SK-N-SH (cell line): ENCODE measurements at regions not wholly inside any gene's neighbourhood (a gene's known extent, or its start where the extent isn't known, plus 50 kb on each side); places are given as distances from the start of the nearest gene placed in this dataset.

Experiments
- CTCF ChIA-PET: fragments of 300-600, 350-600 bp; formaldehyde crosslinking; extraction: SDS; loops from one replicate; lab custom pipeline; 2021; lab: Yijun Ruan, JAX
- POLR2A ChIA-PET: fragments of 350-600 bp; sonication (Branson Sonifier 250); formaldehyde crosslinking; extraction: SDS; loops from one replicate; lab custom pipeline; 2020; ENCODE audit warnings: antibody characterized with exemption, inconsistent platforms; lab: Yijun Ruan, JAX
- DNase-seq: peaks from one replicate; pipeline ENCODE4 v3.0.0; 2012
- H2AFZ ChIP-seq: fragments of 200-600 bp; sonication (generic); 2 replicates; pipeline ENCODE4 v1.8.1; 2016; ENCODE audit warnings: antibody characterized with exemption, mild to moderate bottlenecking, low read depth
- H3F3A ChIP-seq: fragments of 200-600 bp; sonication (generic); replicated peaks from 2 replicates; pipeline ENCODE3; 2016; ENCODE audit warnings: antibody characterized with exemption, mild to moderate bottlenecking; ENCODE audit not compliant: insufficient read depth
- H3K27ac ChIP-seq, 2 experiments: fragments of 200-500 bp in 1 of 2; fragments of 200-600 bp in 1 of 2; sonication (Bioruptor generic) in 1 of 2; sonication (generic), shearing (Covaris generic) in 1 of 2; 2 replicates each; pipeline versions ENCODE4 v1.5.1 to v1.6.1; 2014 to 2016; ENCODE audit warnings: low read depth in 2 of 2, inconsistent platforms in 1 of 2, low read length in 1 of 2, mild to moderate bottlenecking in 1 of 2, mixed read lengths in 1 of 2
- H3K27me3 ChIP-seq: fragments of 200-600 bp; sonication (generic), shearing (Covaris generic); 2 replicates; pipeline ENCODE4 v1.6.1; 2016; ENCODE audit warnings: mixed run types; ENCODE audit not compliant: insufficient read depth
- H3K36me3 ChIP-seq, 2 experiments: fragments of 200-500 bp in 1 of 2; fragments of 200-600 bp in 1 of 2; sonication (Bioruptor generic) in 1 of 2; sonication (generic) in 1 of 2; replicated peaks in 1 of 2; 2 replicates each; pipeline versions ENCODE3 to v1.5.1; 2014 to 2016; ENCODE audit warnings: low read length in 1 of 2, mild to moderate bottlenecking in 1 of 2; ENCODE audit not compliant: insufficient read depth in 2 of 2, control insufficient read depth in 1 of 2
- H3K4me1 ChIP-seq, 2 experiments: fragments of 200-500 bp in 1 of 2; fragments of 200-600 bp in 1 of 2; sonication (Bioruptor generic) in 1 of 2; sonication (generic), shearing (Covaris generic) in 1 of 2; 2 replicates each; pipeline versions ENCODE4 v1.5.1 to v1.6.1; 2014 to 2016; ENCODE audit warnings: low read depth in 1 of 2, low read length in 1 of 2, mixed run types in 1 of 2; ENCODE audit not compliant: insufficient read depth in 2 of 2, control insufficient read depth in 1 of 2
- H3K4me2 ChIP-seq: fragments of 200-600 bp; sonication (generic), shearing (Covaris generic); 2 replicates; pipeline ENCODE4 v1.6.1; 2017; ENCODE audit warnings: mixed run types
- H3K4me3 ChIP-seq, 2 experiments: fragments of 200-500 bp in 1 of 2; fragments of 200-600 bp in 1 of 2; sonication (Bioruptor generic) in 1 of 2; sonication (generic), shearing (Covaris generic) in 1 of 2; 2 replicates each; pipeline versions ENCODE4 v1.5.1 to v1.8.1; 2014 to 2016; ENCODE audit warnings: low read depth in 2 of 2, inconsistent platforms in 1 of 2, low read length in 1 of 2, mild to moderate bottlenecking in 1 of 2, mixed read lengths in 1 of 2, moderate library complexity in 1 of 2
- H3K79me2 ChIP-seq: fragments of 200-600 bp; sonication (generic); 2 replicates; pipeline ENCODE4 v1.8.1; 2017; ENCODE audit warnings: mild to moderate bottlenecking; ENCODE audit not compliant: insufficient read depth
- H3K9ac ChIP-seq: fragments of 200-600 bp; sonication (generic); 2 replicates; pipeline ENCODE4 v1.6.1; 2017; ENCODE audit warnings: mixed run types
- H3K9me2 ChIP-seq: fragments of 200-600 bp; sonication (generic); 2 replicates; pipeline ENCODE4 v1.6.1; 2017; ENCODE audit warnings: mixed run types
- H3K9me3 ChIP-seq: fragments of 200-600 bp; sonication (generic); 2 replicates; pipeline ENCODE4 v1.6.1; 2017; ENCODE audit warnings: mixed run types, mild to moderate bottlenecking, moderate library complexity
- H4K20me1 ChIP-seq: fragments of 200-600 bp; sonication (generic); 2 replicates; pipeline ENCODE4 v1.6.1; 2017; ENCODE audit warnings: mild to moderate bottlenecking, mixed run types; ENCODE audit not compliant: insufficient read depth
- CHD2 ChIP-seq: fragments of 150-350 bp; IDR thresholded peaks from 2 replicates; pipeline ENCODE4 v1.6.1; 2018; ENCODE audit warnings: low read length; ENCODE audit not compliant: partially characterized antibody
- ELF1 ChIP-seq: IDR thresholded peaks from 2 replicates; pipeline ENCODE4 v1.4.0; 2012
- EZH2phosphoT487 ChIP-seq: fragments of 200-600 bp; sonication (generic); IDR thresholded peaks from 2 replicates; pipeline ENCODE4 v1.6.1; 2017; ENCODE audit warnings: low read depth, mixed run types, mild to moderate bottlenecking, antibody characterized with exemption, moderate library complexity, borderline replicate concordance
- FOSL2 ChIP-seq: IDR thresholded peaks from 2 replicates; pipeline ENCODE4 v1.4.0; 2012; ENCODE audit warnings: low read depth, mild to moderate bottlenecking, moderate library complexity, borderline replicate concordance
- FOXM1 ChIP-seq: IDR thresholded peaks from 2 replicates; pipeline ENCODE4 v1.4.0; 2012; ENCODE audit warnings: low read depth, mild to moderate bottlenecking
- GABPA ChIP-seq: IDR thresholded peaks from 2 replicates; pipeline ENCODE4 v1.4.0; 2012; ENCODE audit warnings: low read depth, mild to moderate bottlenecking
- GATA2 ChIP-seq: sonication (generic); formaldehyde crosslinking; IDR thresholded peaks from 2 replicates; pipeline ENCODE4 v1.5.0; 2020; ENCODE audit warnings: mild to moderate bottlenecking, missing genetic modification reagents
- MEF2A ChIP-seq: IDR thresholded peaks from 2 replicates; pipeline ENCODE4 v1.4.0; 2012; ENCODE audit warnings: low read depth, borderline replicate concordance
- NFIC ChIP-seq: IDR thresholded peaks from 2 replicates; pipeline ENCODE4 v1.4.0; 2012; ENCODE audit warnings: borderline replicate concordance
- NRF1 ChIP-seq: IDR thresholded peaks from 2 replicates; pipeline ENCODE4 v1.6.1; 2012; ENCODE audit warnings: low read depth, mild to moderate bottlenecking, low read length
- RCOR1 ChIP-seq: fragments of 150-350 bp; IDR thresholded peaks from 2 replicates; pipeline ENCODE4 v1.6.1; 2017; ENCODE audit warnings: antibody characterized with exemption, low read length
- SMC3 ChIP-seq: IDR thresholded peaks from 2 replicates; pipeline ENCODE4 v1.6.1; 2012; ENCODE audit warnings: low read depth, low read length, improper control_type of control experiment
- TAF1 ChIP-seq: IDR thresholded peaks from 2 replicates; pipeline ENCODE4 v1.6.1; 2012; ENCODE audit warnings: low read depth, mild to moderate bottlenecking, low read length, moderate library complexity, borderline replicate concordance
- TEAD4 ChIP-seq: IDR thresholded peaks from 2 replicates; pipeline ENCODE4 v1.4.0; 2012; ENCODE audit warnings: mild to moderate bottlenecking, borderline replicate concordance; ENCODE audit not compliant: insufficient read depth
- USF2 ChIP-seq: fragments of 150-350 bp; IDR thresholded peaks from 2 replicates; pipeline ENCODE4 v1.6.1; 2017; ENCODE audit warnings: antibody characterized with exemption, low read length, low read depth, borderline replicate concordance
- ZBTB33 ChIP-seq: IDR thresholded peaks from 2 replicates; pipeline ENCODE4 v1.4.0; 2012; ENCODE audit warnings: low read depth, borderline replicate concordance
- TF ChIP-seq, protein P1 (sequence below): fragments of 150-350 bp; IDR thresholded peaks from 2 replicates; pipeline ENCODE4 v1.6.1; 2016; ENCODE audit warnings: mild to moderate bottlenecking, low read depth, low read length
- TF ChIP-seq, protein P2 (sequence below): IDR thresholded peaks from 2 replicates; pipeline ENCODE4; 2012

- ChIA-PET POLR2A (no interaction called here), CTCF (interaction anchor here (0.6 to 2.2 kb wide), 3 partner anchors 11 to 14 kb away, joined by 3 to 10 read pairs (median 6); no protein-coding TSS in a partner anchor)
- Histone ChIP-seq H3K4me2 (no peak overlapping the region), H3K36me3 (no peaks in the 10 kb centered on the region), H3K27me3 (no peaks in the 10 kb centered on the region; the same call in 1 of the 2 replicates), H3K9me2 (no peaks in the 10 kb centered on the region), H3K9ac (no peak overlapping the region), H3K9me3 (no peaks in the 10 kb centered on the region), H2AFZ (no peak overlapping the region), H3K79me2 (no peaks in the 10 kb centered on the region), H3K4me1 (peaks cover 3 to 10% of the 10 kb centered on the region in 2 experiments; a peak in 1 of 4 replicates), H4K20me1 (no peaks in the 10 kb centered on the region), H3F3A (no peaks in the 10 kb centered on the region), H3K4me3 (no peak overlapping the region), H3K27ac (no peak overlapping the region)
- TF ChIP-seq, protein P1, sequence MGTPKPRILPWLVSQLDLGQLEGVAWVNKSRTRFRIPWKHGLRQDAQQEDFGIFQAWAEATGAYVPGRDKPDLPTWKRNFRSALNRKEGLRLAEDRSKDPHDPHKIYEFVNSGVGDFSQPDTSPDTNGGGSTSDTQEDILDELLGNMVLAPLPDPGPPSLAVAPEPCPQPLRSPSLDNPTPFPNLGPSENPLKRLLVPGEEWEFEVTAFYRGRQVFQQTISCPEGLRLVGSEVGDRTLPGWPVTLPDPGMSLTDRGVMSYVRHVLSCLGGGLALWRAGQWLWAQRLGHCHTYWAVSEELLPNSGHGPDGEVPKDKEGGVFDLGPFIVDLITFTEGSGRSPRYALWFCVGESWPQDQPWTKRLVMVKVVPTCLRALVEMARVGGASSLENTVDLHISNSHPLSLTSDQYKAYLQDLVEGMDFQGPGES = no peak
- TF ChIP-seq TAF1 (no peak), GABPA (no peak), RCOR1 (no peak), FOXM1 (no peak), NFIC (no peak), GATA2 (CRISPR knock-in tag) (no peak), SMC3 (no peak), MEF2A (no peak), FOSL2 (no peak), EZH2phosphoT487 (no peak), ELF1 (no peak), NRF1 (no peak), TEAD4 (no peak), USF2 (no peak), ZBTB33 (no peak), CHD2 (no peak)
- TF ChIP-seq, protein P2, sequence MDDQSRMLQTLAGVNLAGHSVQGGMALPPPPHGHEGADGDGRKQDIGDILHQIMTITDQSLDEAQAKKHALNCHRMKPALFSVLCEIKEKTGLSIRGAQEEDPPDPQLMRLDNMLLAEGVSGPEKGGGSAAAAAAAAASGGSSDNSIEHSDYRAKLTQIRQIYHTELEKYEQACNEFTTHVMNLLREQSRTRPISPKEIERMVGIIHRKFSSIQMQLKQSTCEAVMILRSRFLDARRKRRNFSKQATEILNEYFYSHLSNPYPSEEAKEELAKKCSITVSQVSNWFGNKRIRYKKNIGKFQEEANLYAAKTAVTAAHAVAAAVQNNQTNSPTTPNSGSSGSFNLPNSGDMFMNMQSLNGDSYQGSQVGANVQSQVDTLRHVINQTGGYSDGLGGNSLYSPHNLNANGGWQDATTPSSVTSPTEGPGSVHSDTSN = no peak
- DNase-seq = no peak
Observed at GRCh38 chr2:41908349-41908748, 139.5 kb upstream of the PKDCC start.
